ENCODE measurements at regions not wholly inside any gene's neighbourhood (a gene's known extent, or its start where the extent isn't known, plus 50 kb on each side); places are given as distances from the start of the nearest gene placed in this dataset.

- Histone ChIP-seq H3K79me2 (ENCODE audit: insufficient read depth, low read length) (no peaks in the 10 kb centered on the region), H3K4me2 (ENCODE audit: low read depth, low read length, poor library complexity, severe bottlenecking) (no peak overlapping the region), H3K27ac (ENCODE audit: low read depth, low read length) (no peak overlapping the region), H3K9me3 (ENCODE audit: insufficient read depth, low read length) (no peaks in the 10 kb centered on the region), H3K36me3 (ENCODE audit: low read length) (no peaks in the 10 kb centered on the region), H3K9me2 (replicated peaks; ENCODE audit: insufficient read depth, low read length) (no peaks in the 10 kb centered on the region), H3K9ac (ENCODE audit: low read length) (no peak overlapping the region), H3F3A (ENCODE audit: insufficient read depth) (no peaks in the 10 kb centered on the region), H3K27me3 (ENCODE audit: low read length) (no peaks in the 10 kb centered on the region), H3K4me3 (ENCODE audit: insufficient read depth, low read length, poor library complexity, severe bottlenecking) (no peak overlapping the region), H4K20me1 (ENCODE audit: low read depth, low read length) (no peaks in the 10 kb centered on the region), H2AFZ (ENCODE audit: low read depth, low read length, severe bottlenecking) (no peak overlapping the region)
- TF ChIP-seq EZH2phosphoT487 (conservative IDR thresholded peaks at IDR 0.05; ENCODE audit: low read length) (no peak), CTCF (IDR thresholded peaks at IDR 0.05; ENCODE audit: insufficient read depth, low read length, poor library complexity, severe bottlenecking) (no peak)
Measured at GRCh38 chr4:166153548-166153947, 280.5 kb downstream of the TLL1 start.

GRCh38 chr4:166162327-166162726, 289.3 kb downstream of the TLL1 start:
- no peak overlapping the region for H2AFZ ChIP-seq (ENCODE audit: low read depth, low read length, severe bottlenecking)
- H3F3A ChIP-seq (ENCODE audit: insufficient read depth), result no peaks in the 10 kb centered on the region
- no peaks in the 10 kb centered on the region for H3K9me3 ChIP-seq (ENCODE audit: insufficient read depth, low read length)
- H3K4me3 ChIP-seq (ENCODE audit: insufficient read depth, low read length, poor library complexity, severe bottlenecking), result no peak overlapping the region
- no peak overlapping the region for H3K4me2 ChIP-seq (ENCODE audit: low read depth, low read length, poor library complexity, severe bottlenecking)
- H3K9ac ChIP-seq (ENCODE audit: low read length), result no peak overlapping the region
- no peaks in the 10 kb centered on the region for H4K20me1 ChIP-seq (ENCODE audit: low read depth, low read length)
- no peaks in the 10 kb centered on the region for H3K27me3 ChIP-seq (ENCODE audit: low read length)
- no peaks in the 10 kb centered on the region for H3K36me3 ChIP-seq (ENCODE audit: low read length)
- no peak overlapping the region for H3K27ac ChIP-seq (ENCODE audit: low read depth, low read length)
- no peaks in the 10 kb centered on the region for H3K79me2 ChIP-seq (ENCODE audit: insufficient read depth, low read length)
- H3K9me2 ChIP-seq (replicated peaks; ENCODE audit: insufficient read depth, low read length), result no peaks in the 10 kb centered on the region
- TF ChIP-seq CTCF (IDR thresholded peaks at IDR 0.05; ENCODE audit: insufficient read depth, low read length, poor library complexity, severe bottlenecking) (no peak), EZH2phosphoT487 (conservative IDR thresholded peaks at IDR 0.05; ENCODE audit: low read length) (no peak)

- no peaks in the 10 kb centered on the region for H4K20me1 ChIP-seq (ENCODE audit: low read depth, low read length)
- H3K4me2 ChIP-seq (ENCODE audit: low read depth, low read length, poor library complexity, severe bottlenecking), result peak overlapping the region; percentile 53
- peak overlapping the region; percentile 66 for H2AFZ ChIP-seq (ENCODE audit: low read depth, low read length, severe bottlenecking)
Measured at GRCh38 chr4:166165829-166166420, 292.9 kb downstream of the TLL1 start.

More at GRCh38 chr4:166165829-166166420, 292.9 kb downstream of the TLL1 start:
- H3K27me3 ChIP-seq (ENCODE audit: low read length), result no peaks in the 10 kb centered on the region
- H3F3A ChIP-seq (ENCODE audit: insufficient read depth), result no peaks in the 10 kb centered on the region
- H3K9ac ChIP-seq (ENCODE audit: low read length), result no peak overlapping the region
- no peak overlapping the region for H3K4me3 ChIP-seq (ENCODE audit: insufficient read depth, low read length, poor library complexity, severe bottlenecking)
- no peaks in the 10 kb centered on the region for H3K79me2 ChIP-seq (ENCODE audit: insufficient read depth, low read length)
- no peaks in the 10 kb centered on the region for H3K36me3 ChIP-seq (ENCODE audit: low read length)
- H3K9me2 ChIP-seq (replicated peaks; ENCODE audit: insufficient read depth, low read length), result no peaks in the 10 kb centered on the region
- TF ChIP-seq CTCF (IDR thresholded peaks at IDR 0.05; ENCODE audit: insufficient read depth, low read length, poor library complexity, severe bottlenecking), result peak; percentile 68
- TF ChIP-seq EZH2phosphoT487 (conservative IDR thresholded peaks at IDR 0.05; ENCODE audit: low read length), result no peak
- H3K27ac ChIP-seq (ENCODE audit: low read depth, low read length), result no peak overlapping the region
- H3K9me3 ChIP-seq (ENCODE audit: insufficient read depth, low read length), result no peaks in the 10 kb centered on the region

Measured in SU-DHL-6 (cell line).